SK-N-SH treated with all-trans-retinoic acid at 6 μM for 48 hours (cell line): ENCODE measurements at regions not wholly inside any gene's neighbourhood (a gene's known extent, or its start where the extent isn't known, plus 50 kb on each side); places are given as distances from the start of the nearest gene placed in this dataset.

Source experiments
- ATAC-seq: fragments of 200-7000 bp; cut with Tn5 transposase; 3 replicates; pipeline ENCODE4 v1.9.1; 2020; ENCODE audit warnings: mild to moderate bottlenecking, moderate library complexity
- ARNTL ChIP-seq: fragments of 450-650 bp; formaldehyde crosslinking; IDR thresholded peaks from 2 replicates; pipeline ENCODE4 v1.5.0; 2020; ENCODE audit warnings: low read depth, mild to moderate bottlenecking, moderate library complexity, borderline replicate concordance
- BACH2 ChIP-seq: fragments of 250-450 bp; sonication (Bioruptor Pico); IDR thresholded peaks from 2 replicates; pipeline ENCODE4 v1.9.0; 2021; ENCODE audit warnings: mild to moderate bottlenecking, borderline replicate concordance
- CREB5 ChIP-seq: fragments of 250-450 bp; sonication (Bioruptor Pico); IDR thresholded peaks from 2 replicates; pipeline ENCODE4 v1.5.1; 2020; ENCODE audit warnings: low read depth, mild to moderate bottlenecking, moderate library complexity
- CSDC2 ChIP-seq: fragments of 250-450 bp; sonication (Bioruptor Pico); IDR thresholded peaks from 2 replicates; pipeline ENCODE4 v1.5.0; 2020; ENCODE audit warnings: mild to moderate bottlenecking, moderate library complexity
- GLIS3 ChIP-seq: fragments of 250-450 bp; sonication (Bioruptor Pico); IDR thresholded peaks from 2 replicates; pipeline ENCODE4 v1.5.0; 2020; ENCODE audit warnings: mild to moderate bottlenecking, moderate library complexity
- ISL1 ChIP-seq: fragments of 250-450 bp; sonication (Bioruptor Pico); IDR thresholded peaks from 2 replicates; pipeline ENCODE4 v2.1.2; 2022; ENCODE audit warnings: mild to moderate bottlenecking, moderate library complexity
- OSR1 ChIP-seq: fragments of 250-450 bp; sonication (Bioruptor Pico); IDR thresholded peaks from 2 replicates; pipeline ENCODE4 v1.8.0; 2022; ENCODE audit warnings: moderate library complexity, mild to moderate bottlenecking, inconsistent platforms
- PATZ1 ChIP-seq: fragments of 250-450 bp; sonication (Bioruptor Pico); IDR thresholded peaks from 2 replicates; pipeline ENCODE4 v1.8.0; 2020; ENCODE audit warnings: mild to moderate bottlenecking, moderate library complexity, borderline replicate concordance
- POU6F1 ChIP-seq: fragments of 250-450 bp; sonication (Bioruptor Pico); IDR thresholded peaks from 2 replicates; pipeline ENCODE4 v1.8.0; 2021; ENCODE audit warnings: low read depth, mild to moderate bottlenecking, moderate library complexity, borderline replicate concordance
- PPARA ChIP-seq: fragments of 250-450 bp; sonication (Bioruptor Pico); IDR thresholded peaks from 2 replicates; pipeline ENCODE4 v1.5.0; 2020; ENCODE audit warnings: mild to moderate bottlenecking, borderline replicate concordance
- RARB ChIP-seq: fragments of 250-450 bp; sonication (Bioruptor Pico); IDR thresholded peaks from 2 replicates; pipeline ENCODE4 v1.8.0; 2021; ENCODE audit warnings: mild to moderate bottlenecking, moderate library complexity
- SNAI2 ChIP-seq: fragments of 250-450 bp; sonication (Bioruptor Pico); IDR thresholded peaks from 2 replicates; pipeline ENCODE4 v1.5.0; 2020; ENCODE audit warnings: mild to moderate bottlenecking, moderate library complexity
- TCF4 ChIP-seq: fragments of 250-450 bp; sonication (Bioruptor Pico); IDR thresholded peaks from 2 replicates; pipeline ENCODE4 v1.8.0; 2021; ENCODE audit warnings: mild to moderate bottlenecking, moderate library complexity, borderline replicate concordance
- TOX ChIP-seq: fragments of 250-450 bp; sonication (Bioruptor Pico); IDR thresholded peaks from 2 replicates; pipeline ENCODE4 v1.8.0; 2021; ENCODE audit warnings: mild to moderate bottlenecking, moderate library complexity, borderline replicate concordance
- TSHZ2 ChIP-seq: fragments of 250-450 bp; sonication (Bioruptor Pico); IDR thresholded peaks from 2 replicates; pipeline ENCODE4 v1.5.0; 2020; ENCODE audit warnings: mild to moderate bottlenecking, moderate library complexity
- ZC3H10 ChIP-seq: fragments of 250-450 bp; sonication (Bioruptor Pico); IDR thresholded peaks from 2 replicates; pipeline ENCODE4 v1.5.1; 2021; ENCODE audit warnings: mild to moderate bottlenecking, moderate library complexity
- ZFP3 ChIP-seq: fragments of 250-450 bp; sonication (Bioruptor Pico); IDR thresholded peaks from 2 replicates; pipeline ENCODE4 v1.5.0; 2020; ENCODE audit warnings: mild to moderate bottlenecking, moderate library complexity
- ZFP30 ChIP-seq: fragments of 450-650 bp; formaldehyde crosslinking; IDR thresholded peaks from 2 replicates; pipeline ENCODE4 v1.5.0; 2022; ENCODE audit warnings: mild to moderate bottlenecking, moderate library complexity
- ZNF565 ChIP-seq: fragments of 450-650 bp; formaldehyde crosslinking; conservative IDR thresholded peaks from 2 replicates; pipeline ENCODE4 v1.5.0; 2020; ENCODE audit warnings: low read depth, mild to moderate bottlenecking, moderate library complexity
- ZNF70 ChIP-seq: fragments of 450-650 bp; formaldehyde crosslinking; IDR thresholded peaks from 2 replicates; pipeline ENCODE4 v1.5.0; 2020; ENCODE audit warnings: mild to moderate bottlenecking, moderate library complexity
- ZNF8 ChIP-seq: fragments of 450-650 bp; formaldehyde crosslinking; IDR thresholded peaks from 2 replicates; pipeline ENCODE4 v1.5.0; 2020; ENCODE audit warnings: mild to moderate bottlenecking, moderate library complexity

- no peak for ATAC-seq
- TF ChIP-seq ISL1 (CRISPR knock-in tag) (no peak), ZNF8 (CRISPR knock-in tag) (no peak), ZFP3 (CRISPR knock-in tag) (no peak), GLIS3 (CRISPR knock-in tag) (no peak), RARB (no peak), TSHZ2 (no peak), TCF4 (CRISPR knock-in tag) (no peak), ARNTL (CRISPR knock-in tag) (no peak), TOX (CRISPR knock-in tag) (no peak), ZFP30 (no peak), CSDC2 (CRISPR knock-in tag) (no peak), ZNF565 (CRISPR knock-in tag) (no peak), PPARA (CRISPR knock-in tag) (no peak), BACH2 (no peak)
Observed at GRCh38 chr3:59600631-59601030, 550.8 kb upstream of the CFAP20DC start.

GRCh38 chr3:59596741-59597140 lies 546.9 kb upstream of the CFAP20DC start:
- no peak for ATAC-seq
- no peak for TF ChIP-seq POU6F1
- TF ChIP-seq BACH2: no peak
- TF ChIP-seq TOX (CRISPR knock-in tag): no peak
- TF ChIP-seq PPARA (CRISPR knock-in tag): no peak
- no peak for TF ChIP-seq ZNF8 (CRISPR knock-in tag)
- no peak for TF ChIP-seq ZFP30
- TF ChIP-seq SNAI2 (CRISPR knock-in tag): no peak
- no peak for TF ChIP-seq RARB
- no peak for TF ChIP-seq ZC3H10 (CRISPR knock-in tag)
- TF ChIP-seq ISL1 (CRISPR knock-in tag): no peak
- TF ChIP-seq CSDC2 (CRISPR knock-in tag): no peak
- TF ChIP-seq GLIS3 (CRISPR knock-in tag): no peak
- no peak for TF ChIP-seq ZNF565 (CRISPR knock-in tag)
- TF ChIP-seq TSHZ2: no peak

- ATAC-seq: no peak
- no peak for TF ChIP-seq ZNF70 (CRISPR knock-in tag)
- TF ChIP-seq ZC3H10 (CRISPR knock-in tag): no peak
- no peak for TF ChIP-seq PPARA (CRISPR knock-in tag)
Observed at GRCh38 chr3:59595830-59596229, 546.0 kb upstream of the CFAP20DC start.

- TF ChIP-seq PATZ1 (no peak), OSR1 (CRISPR knock-in tag) (no peak), CREB5 (CRISPR knock-in tag) (no peak)
- no peak for ATAC-seq
Observed at GRCh38 chr3:59593380-59593779, 543.6 kb upstream of the CFAP20DC start.
